DMS114 treated with DMSO at 0.1 percent for 48 hours (cell line): ENCODE measurements at regions not wholly inside any gene's neighbourhood (a gene's known extent, or its start where the extent isn't known, plus 50 kb on each side); places are given as distances from the start of the nearest gene placed in this dataset.

Experiments used
- DNase-seq: peaks from one replicate; lab custom pipeline; 2025; ENCODE audit not compliant: unreplicated experiment; lab: John Stamatoyannopoulos, UW

DNA sequence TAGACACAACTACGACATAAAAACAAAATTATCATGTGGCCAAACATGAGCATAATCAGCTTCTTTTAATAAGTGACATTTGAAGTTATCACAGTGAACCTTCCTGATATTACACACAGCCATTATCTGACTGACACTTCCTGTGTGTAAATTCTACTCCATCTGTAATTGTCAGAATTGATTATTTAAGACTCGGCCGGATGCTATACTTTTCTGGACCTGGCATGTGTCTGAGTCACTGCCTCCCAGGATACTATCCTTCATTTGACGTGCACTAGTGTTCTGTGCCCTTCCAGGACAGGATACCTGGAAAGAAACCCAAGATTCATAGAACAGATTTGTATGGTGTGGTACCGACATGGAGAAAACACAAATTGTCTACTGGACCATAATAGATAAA, 242.0 kb downstream of the HS3ST3A1 start:
- no peak for DNase-seq

GRCh38 chr17:13355054-13355453, 246.7 kb downstream of the HS3ST3A1 start:
- no peak for DNase-seq

- DNase-seq: no peak
Observed at GRCh38 chr17:13353590-13353989, 248.1 kb downstream of the HS3ST3A1 start.

GRCh38 chr17:13352747-13353415, 248.8 kb downstream of the HS3ST3A1 start:
- no peak for DNase-seq

DNA sequence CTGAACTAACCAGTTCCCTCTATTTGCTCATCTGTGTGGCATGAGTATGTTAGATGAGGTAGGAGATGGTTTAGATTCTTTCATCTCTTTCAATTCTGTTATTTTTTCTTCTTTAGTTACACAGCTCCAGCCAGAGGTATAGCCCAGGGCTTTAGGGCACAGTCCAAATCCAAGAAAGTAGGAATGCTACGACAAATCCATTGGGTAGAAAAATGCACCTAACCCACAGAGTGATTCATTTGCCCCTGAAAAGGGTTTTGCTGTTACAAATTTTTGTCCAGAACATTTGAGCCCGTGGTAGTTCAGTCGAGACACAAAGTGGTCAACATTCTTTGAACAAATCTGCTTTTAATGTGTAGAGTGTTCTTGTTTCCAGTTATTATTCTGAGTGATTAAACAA, 250.7 kb downstream of the HS3ST3A1 start:
- DNase-seq: no peak

- DNase-seq: no peak
Observed at GRCh38 chr17:13350466-13350865, 251.3 kb downstream of the HS3ST3A1 start.

DNA sequence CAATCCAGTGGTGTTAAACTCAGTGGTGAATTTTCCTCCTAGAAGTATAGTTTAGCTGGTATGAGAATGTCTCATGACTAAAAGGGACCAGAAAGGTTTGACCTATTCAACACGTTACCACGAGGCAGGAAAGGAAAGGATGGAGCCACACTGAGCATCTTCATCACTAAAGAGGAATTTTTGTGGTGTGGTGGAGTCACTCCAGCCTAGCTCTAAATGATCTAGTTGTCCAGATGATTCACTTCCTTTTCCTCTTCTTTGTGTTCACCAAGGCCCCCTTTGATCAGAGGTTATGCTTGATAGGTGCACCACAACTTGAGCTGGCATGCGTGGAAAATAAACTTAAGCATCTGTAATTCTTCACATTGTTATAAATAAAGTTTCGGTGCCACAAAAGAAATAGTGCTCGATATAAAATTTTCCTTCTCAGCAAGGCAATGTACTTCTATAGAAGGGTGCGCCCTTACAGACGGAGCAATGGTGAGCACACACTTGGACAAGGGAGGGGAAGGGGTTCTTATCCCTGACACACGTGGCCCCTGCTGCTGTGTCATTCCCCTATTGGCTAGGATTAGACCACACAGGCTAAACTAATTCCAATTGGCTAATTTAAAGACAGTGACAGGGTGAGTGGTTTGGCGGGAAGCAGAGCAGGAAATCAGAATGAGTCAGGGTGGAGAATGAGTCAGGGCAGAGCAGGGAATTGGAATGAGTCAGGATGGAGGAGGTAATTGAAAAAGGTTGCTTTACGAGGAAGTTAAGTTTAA, 254.6 kb downstream of the HS3ST3A1 start:
- DNase-seq: no peak

DNA sequence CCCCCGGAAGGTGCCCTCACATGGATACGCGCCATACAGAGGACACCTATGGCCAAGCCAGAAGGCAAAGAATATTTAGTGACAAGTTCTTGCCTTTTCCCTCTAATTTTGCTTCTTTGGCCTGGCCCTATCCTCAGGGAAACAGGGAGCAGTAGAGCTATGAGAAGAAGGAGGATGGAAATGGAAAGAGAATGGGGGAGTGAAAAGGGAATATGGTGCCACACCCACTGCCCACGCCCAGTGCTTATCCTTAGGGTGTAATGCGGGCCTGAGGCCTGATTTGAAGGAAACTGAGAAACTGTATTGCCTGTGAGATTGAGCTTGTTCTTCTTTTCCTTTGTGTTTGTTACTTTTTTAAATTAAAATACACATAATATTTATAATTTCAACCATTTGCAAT, 255.1 kb downstream of the HS3ST3A1 start:
- no peak for DNase-seq

GRCh38 chr17:13346081-13346533, 255.6 kb downstream of the HS3ST3A1 start:
- DNase-seq: no peak

DNA sequence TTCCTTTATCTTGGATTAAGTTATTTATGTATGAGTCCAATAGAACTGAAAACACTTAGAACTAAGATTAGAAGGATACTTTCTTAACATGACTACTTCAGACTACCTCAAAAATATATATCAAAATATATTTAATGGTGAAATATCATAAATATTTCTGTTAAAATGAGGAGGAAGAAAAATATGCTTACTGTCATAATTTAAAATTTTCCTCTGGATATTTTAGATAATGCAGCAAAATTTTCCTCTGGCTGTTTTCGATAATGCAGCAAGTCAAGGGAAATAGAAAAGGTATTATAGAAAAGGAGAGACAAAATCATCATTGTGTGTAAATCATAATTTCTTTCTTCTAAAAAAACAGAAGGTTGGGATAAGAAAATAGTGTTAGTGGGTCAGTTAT, 263.3 kb downstream of the HS3ST3A1 start:
- DNase-seq: no peak

GRCh38 chr17:13337864-13338371, 263.8 kb downstream of the HS3ST3A1 start:
- peak; percentile 2 for DNase-seq

- no peak for DNase-seq
Observed at GRCh38 chr17:13337151-13337550, 264.6 kb downstream of the HS3ST3A1 start.

GRCh38 chr17:13334374-13334773, 267.4 kb downstream of the HS3ST3A1 start:
- no peak for DNase-seq

DNA sequence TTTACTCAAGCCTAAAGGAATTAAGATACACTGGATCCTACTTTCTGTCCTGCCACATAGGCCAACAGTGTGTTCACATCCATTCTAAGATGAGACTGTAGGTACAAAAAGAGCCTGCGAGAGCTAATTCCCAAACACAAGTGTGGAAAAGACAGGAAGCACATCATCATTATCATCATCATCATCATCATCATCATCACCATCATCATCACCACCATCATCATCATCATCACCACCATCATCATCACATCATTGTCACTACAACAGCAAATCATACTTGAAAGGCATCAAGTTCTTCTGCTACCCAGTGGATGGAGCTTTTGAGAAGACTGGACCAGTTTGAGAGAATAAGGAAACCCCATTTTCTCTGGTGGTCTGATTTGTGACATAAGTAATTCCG, 268.1 kb downstream of the HS3ST3A1 start:
- DNase-seq: no peak

DNA sequence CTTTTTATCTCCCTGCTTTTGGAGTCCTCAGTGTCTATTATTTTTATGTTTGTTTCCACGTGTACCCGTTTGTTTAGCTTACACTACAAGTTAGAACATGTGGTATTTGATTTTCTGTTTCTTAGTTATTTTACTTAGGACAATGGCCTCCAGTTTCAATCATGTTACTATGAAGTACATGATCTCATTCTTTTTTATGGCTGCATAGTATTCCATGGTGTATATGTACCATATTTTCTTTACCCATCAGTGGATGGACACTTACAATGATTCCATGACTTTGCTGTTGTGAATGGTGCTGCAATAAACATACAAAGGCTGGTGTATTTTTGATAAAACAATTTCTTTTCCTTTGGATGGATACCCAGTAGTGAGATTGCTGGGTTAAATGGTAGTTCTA, 269.5 kb downstream of the HS3ST3A1 start:
- no peak for DNase-seq

- no peak for DNase-seq
Observed at GRCh38 chr17:13329421-13329820, 272.3 kb downstream of the HS3ST3A1 start.

GRCh38 chr17:13323990-13324389, 277.7 kb downstream of the HS3ST3A1 start:
- no peak for DNase-seq

DNA sequence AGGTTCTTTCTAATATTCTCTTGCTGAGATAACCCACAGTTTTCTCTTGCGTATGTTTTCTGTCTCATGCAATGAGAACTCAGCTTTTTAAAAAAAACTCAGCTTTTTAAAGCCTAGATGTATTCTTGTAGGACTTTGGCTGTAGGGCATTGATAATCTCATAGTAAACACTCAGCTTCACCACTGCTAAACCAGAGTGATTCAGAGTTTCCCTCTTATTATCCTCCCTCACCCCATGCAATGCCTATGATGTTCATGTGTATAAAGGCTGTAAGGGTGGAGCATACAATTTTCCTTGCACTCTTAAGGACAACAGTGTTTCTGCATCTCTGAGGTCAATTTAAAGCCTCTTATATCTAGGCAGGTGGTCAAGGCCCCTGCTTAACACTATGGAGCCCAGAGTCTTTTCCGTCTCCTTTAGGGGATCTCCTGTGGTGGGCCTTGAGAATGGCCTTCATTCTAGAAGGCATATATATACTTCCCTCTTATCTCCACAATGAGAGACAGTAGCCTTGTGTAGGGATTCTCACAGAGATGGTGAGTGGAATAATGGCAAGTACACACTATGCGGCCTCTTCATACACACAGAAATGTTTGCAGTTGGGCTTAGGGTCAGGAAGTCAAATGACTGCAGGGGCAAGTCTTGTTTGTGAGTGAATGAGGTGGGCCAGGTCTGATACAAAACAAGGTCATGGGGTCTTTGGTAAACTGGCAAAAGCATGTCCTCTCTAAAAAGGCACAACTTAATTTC, 279.6 kb downstream of the HS3ST3A1 start:
- DNase-seq: no peak

DNA sequence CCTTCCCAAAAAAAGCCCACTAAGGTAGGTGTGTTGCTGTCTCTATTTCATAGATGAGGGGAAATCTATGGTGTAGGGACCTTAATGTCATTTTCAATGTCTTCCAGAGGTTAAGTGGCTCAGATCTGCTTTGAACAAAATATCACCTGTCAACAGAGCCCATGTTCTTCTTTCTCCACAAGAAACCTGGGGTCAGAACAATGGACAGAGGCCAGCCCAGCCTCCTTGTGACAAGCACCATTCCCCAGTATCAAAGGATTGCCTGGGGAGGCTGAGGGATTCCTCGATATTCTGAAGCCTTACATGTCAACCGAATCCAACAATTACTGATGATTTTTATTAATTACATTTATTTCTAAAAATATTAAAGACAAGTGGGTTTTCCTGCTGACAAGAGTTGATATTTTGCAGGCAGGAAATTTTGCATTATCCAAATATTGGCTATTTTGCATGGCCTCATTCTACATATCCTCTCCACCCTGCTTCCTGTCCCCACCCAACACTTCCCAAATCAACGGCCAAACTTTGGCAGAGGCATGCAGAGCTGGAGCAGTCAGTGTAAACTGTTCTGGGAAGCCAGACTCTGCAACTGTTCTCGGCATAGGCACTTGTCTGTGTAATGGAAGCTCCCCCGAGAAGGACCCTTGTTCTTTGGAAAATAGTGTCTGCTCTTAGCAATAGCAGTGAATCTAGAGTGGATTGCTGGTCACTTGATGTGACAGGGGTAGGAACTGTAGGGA, 281.5 kb downstream of the HS3ST3A1 start:
- no peak for DNase-seq

GRCh38 chr17:13316657-13317056, 285.1 kb downstream of the HS3ST3A1 start:
- DNase-seq: no peak

- DNase-seq: no peak
Observed at GRCh38 chr17:13311306-13311705, 290.4 kb downstream of the HS3ST3A1 start.
